IMR-90 (cell line): ENCODE measurements at regions not wholly inside any gene's neighbourhood (a gene's known extent, or its start where the extent isn't known, plus 50 kb on each side); places are given as distances from the start of the nearest gene placed in this dataset.

Source experiments
- ATAC-seq: fragments of 200-7000 bp; cut with Tn5 transposase; 2 replicates; pipeline ENCODE4 v1.9.1; 2020; ENCODE audit warnings: low read depth, mild to moderate bottlenecking, moderate library complexity
- BruUV-seq: library from RNA; stranded (reverse); fragments of 400-500 nt; replicated peaks from 2 replicates; lab custom pipeline; 2021; lab: Mats Ljungman, UMichigan
- CTCF ChIA-PET: fragments of 300-600 bp; formaldehyde crosslinking; extraction: SDS; loops from one replicate; lab custom pipeline; 2021; ENCODE audit warnings: antibody characterized with exemption; lab: Yijun Ruan, JAX
- POLR2A ChIA-PET: fragments of 300-600 bp; sonication (Branson Sonifier 250); formaldehyde crosslinking; loops from one replicate; lab custom pipeline; 2022; ENCODE audit warnings: antibody characterized with exemption; ENCODE audit not compliant: unreplicated experiment; lab: Charles Lee
- DNase-seq: peaks from one replicate; pipeline ENCODE4 v3.0.0; 2013
- H2AFZ ChIP-seq: replicated peaks from 2 replicates; pipeline ENCODE3; 2013; ENCODE audit warnings: low read length, mild to moderate bottlenecking; ENCODE audit not compliant: poor library complexity
- H2AK5ac ChIP-seq: 2 replicates; pipeline ENCODE4 v1.6.1; 2013; ENCODE audit warnings: low read depth, low read length, inconsistent platforms
- H2AK9ac ChIP-seq: replicated peaks from 2 replicates; pipeline ENCODE3; 2013; ENCODE audit warnings: mild to moderate bottlenecking, low read depth, low read length, moderate library complexity; ENCODE audit not compliant: poor library complexity
- H2BK120ac ChIP-seq: 2 replicates; pipeline ENCODE4 v1.6.1; 2013; ENCODE audit warnings: low read depth, low read length, inconsistent platforms
- H2BK15ac ChIP-seq: 3 replicates; pipeline ENCODE4 v1.6.1; 2013; ENCODE audit warnings: low read depth, low read length, inconsistent platforms
- H2BK20ac ChIP-seq: 2 replicates; pipeline ENCODE4 v1.6.1; 2013; ENCODE audit warnings: low read depth, mild to moderate bottlenecking, inconsistent platforms, low read length, moderate library complexity
- H2BK5ac ChIP-seq: 2 replicates; pipeline ENCODE4 v1.6.1; 2013; ENCODE audit warnings: mild to moderate bottlenecking, low read depth, low read length, inconsistent platforms; ENCODE audit not compliant: poor library complexity, severe bottlenecking
- H3K14ac ChIP-seq: replicated peaks from 2 replicates; pipeline ENCODE4 v1.6.1; 2013; ENCODE audit warnings: low read depth, low read length, inconsistent platforms
- H3K18ac ChIP-seq: 2 replicates; pipeline ENCODE4 v1.6.1; 2013; ENCODE audit warnings: low read depth, low read length, control low read depth
- H3K23ac ChIP-seq: 2 replicates; pipeline ENCODE4 v1.6.1; 2013; ENCODE audit warnings: low read depth, low read length, inconsistent platforms
- H3K27ac ChIP-seq: 2 replicates; pipeline ENCODE4 v1.5.1; 2013; ENCODE audit warnings: mild to moderate bottlenecking, control low read depth, low read length; ENCODE audit not compliant: insufficient read depth
- H3K27me3 ChIP-seq: 2 replicates; pipeline ENCODE4 v1.6.1; 2013; ENCODE audit warnings: low read length; ENCODE audit not compliant: control insufficient read depth, insufficient read depth
- H3K36me3 ChIP-seq: 2 replicates; pipeline ENCODE4 v1.6.1; 2013; ENCODE audit warnings: low read length, mixed read lengths; ENCODE audit not compliant: control insufficient read depth, insufficient read depth
- H3K4ac ChIP-seq: 2 replicates; pipeline ENCODE4 v1.6.1; 2013; ENCODE audit warnings: low read depth, low read length, inconsistent platforms
- H3K4me1 ChIP-seq: 2 replicates; pipeline ENCODE4 v1.6.1; 2013; ENCODE audit warnings: low read length, mixed read lengths; ENCODE audit not compliant: control insufficient read depth, insufficient read depth
- H3K4me2 ChIP-seq: 2 replicates; pipeline ENCODE4 v1.6.1; 2013; ENCODE audit warnings: low read depth, mild to moderate bottlenecking, control low read depth, low read length, moderate library complexity
- H3K4me3 ChIP-seq: 2 replicates; pipeline ENCODE4 v1.5.1; 2013; ENCODE audit warnings: low read depth, mild to moderate bottlenecking, control low read depth, low read length, moderate library complexity; ENCODE audit not compliant: insufficient read depth
- H3K56ac ChIP-seq: 2 replicates; pipeline ENCODE4 v1.6.1; 2013; ENCODE audit warnings: low read length, inconsistent platforms; ENCODE audit not compliant: insufficient read depth; ENCODE audit errors: extremely low read depth
- H3K79me1 ChIP-seq, 2 experiments: 2 replicates each; pipeline ENCODE4 v1.6.1; 2013; ENCODE audit warnings: low read length in 2 of 2, inconsistent platforms in 1 of 2, low read depth in 1 of 2
- H3K9ac ChIP-seq: 2 replicates; pipeline ENCODE4 v1.6.1; 2013; ENCODE audit warnings: low read depth, low read length, control low read depth
- H3K9me1 ChIP-seq: 2 replicates; pipeline ENCODE4 v1.6.1; 2013; ENCODE audit warnings: low read length, inconsistent platforms; ENCODE audit not compliant: insufficient read depth
- H3K9me3 ChIP-seq: 2 replicates; pipeline ENCODE4 v1.6.1; 2013; ENCODE audit warnings: low read length; ENCODE audit not compliant: control insufficient read depth, insufficient read depth
- H4K20me1 ChIP-seq: 2 replicates; pipeline ENCODE4 v1.6.1; 2013; ENCODE audit warnings: low read length, inconsistent platforms; ENCODE audit not compliant: insufficient read depth
- H4K5ac ChIP-seq: 2 replicates; pipeline ENCODE4 v1.6.1; 2013; ENCODE audit warnings: mild to moderate bottlenecking, low read depth, low read length, control low read depth
- H4K8ac ChIP-seq, 2 experiments: 2 replicates each; pipeline ENCODE4 v1.6.1; 2013; ENCODE audit warnings: low read depth in 2 of 2, low read length in 2 of 2, control low read depth in 1 of 2, inconsistent platforms in 1 of 2
- H4K91ac ChIP-seq: 2 replicates; pipeline ENCODE4 v1.6.1; 2013; ENCODE audit warnings: low read depth, low read length, inconsistent platforms; ENCODE audit not compliant: insufficient read depth
- BHLHE40 ChIP-seq: fragments of 150-350 bp; IDR thresholded peaks from 2 replicates; pipeline ENCODE4 v1.6.1; 2016; ENCODE audit warnings: mild to moderate bottlenecking, low read depth, low read length
- CHD1 ChIP-seq: IDR thresholded peaks from 2 replicates; pipeline ENCODE4 v1.6.1; 2012; ENCODE audit warnings: low read depth, low read length, improper control_type of control experiment
- ELK1 ChIP-seq: fragments of 150-350 bp; IDR thresholded peaks from 2 replicates; pipeline ENCODE4 v1.6.1; 2016; ENCODE audit warnings: low read depth, mild to moderate bottlenecking, low read length, moderate library complexity, borderline replicate concordance
- FOS ChIP-seq: fragments of 150-350 bp; IDR thresholded peaks from 2 replicates; pipeline ENCODE4 v1.6.1; 2016; ENCODE audit warnings: low read depth, low read length
- MAFK ChIP-seq: IDR thresholded peaks from 2 replicates; pipeline ENCODE4 v1.6.1; 2012; ENCODE audit warnings: low read depth, low read length, improper control_type of control experiment
- MXI1 ChIP-seq: IDR thresholded peaks from 2 replicates; pipeline ENCODE4 v1.6.1; 2012; ENCODE audit warnings: low read depth, mild to moderate bottlenecking, low read length, moderate library complexity, borderline replicate concordance
- NFE2L2 ChIP-seq: fragments of 150-350 bp; IDR thresholded peaks from 2 replicates; pipeline ENCODE4 v1.6.1; 2016; ENCODE audit warnings: low read depth, mild to moderate bottlenecking, low read length
- RFX5 ChIP-seq: IDR thresholded peaks from 2 replicates; pipeline ENCODE4 v1.8.0; 2012; ENCODE audit warnings: low read depth, mild to moderate bottlenecking, low read length, moderate library complexity
- WGBS, 2 experiments: methylation state at CpG; one replicate each; pipeline versions ENCODE4 v1.1.5 to v1.1.7; 2013; ENCODE audit warnings: missing lambda C conversion rate in 2 of 2; ENCODE audit not compliant: insufficient read length in 1 of 2; ENCODE audit errors: extremely low coverage in 2 of 2; 5-methylcytosine and 5-hydroxymethylcytosine counted together
- dilution Hi-C: fragments of 300-500 bp; cut with HindIII; formaldehyde crosslinking; loops from one replicate; pipeline ENCODE4 v1.14.3; 2018; ENCODE audit warnings: low sequenced_read_pairs; ENCODE audit not compliant: unreplicated experiment
- in situ Hi-C: fragments of 300-500 bp; cut with MboI; formaldehyde crosslinking; loops from 3 replicates; pipeline ENCODE4 v1.14.3; 2019; ENCODE audit warnings: low sequenced_read_pairs, inconsistent platforms, mixed read lengths
- intact Hi-C: fragments of 100-400 bp; cut with micrococcal nuclease; formaldehyde crosslinking; loops from 2 replicates; pipeline ENCODE4 v1.10.0; 2022

GRCh38 chr13:40148101-40148500 lies 492.6 kb downstream of the COG6 start:
- no peak overlapping the region for H4K91ac ChIP-seq
- H3K4me3 ChIP-seq = no peak overlapping the region
- no peaks in the 10 kb centered on the region for H3K79me1 ChIP-seq
- no peak overlapping the region for H2AFZ ChIP-seq
- no peak overlapping the region for H3K18ac ChIP-seq
- no peaks in the 10 kb centered on the region for H3K27me3 ChIP-seq
- H4K5ac ChIP-seq = no peak overlapping the region
- no peak overlapping the region for H2BK120ac ChIP-seq
- H3K4me2 ChIP-seq = no peak overlapping the region
- in situ Hi-C loops = no loop called here
- no peak for TF ChIP-seq ELK1
- no peak for TF ChIP-seq FOS
- TF ChIP-seq MAFK = no peak
- TF ChIP-seq CHD1 = no peak
- no peak for TF ChIP-seq BHLHE40
- no peak for TF ChIP-seq NFE2L2
- no peak for TF ChIP-seq RFX5
- no peak for TF ChIP-seq MXI1
- dilution Hi-C loops = no loop called here
- intact Hi-C loops = no loop called here
- H3K4me1 ChIP-seq = no peaks in the 10 kb centered on the region
- H3K23ac ChIP-seq = no peak overlapping the region
- H2BK5ac ChIP-seq = no peak overlapping the region
- no peaks in the 10 kb centered on the region for H3K9me1 ChIP-seq
- H2BK20ac ChIP-seq = no peak overlapping the region
- H3K27ac ChIP-seq = no peak overlapping the region
- H3K4ac ChIP-seq = no peak overlapping the region
- no peak overlapping the region for H2AK9ac ChIP-seq
- ChIA-PET POLR2A (no interaction called here), CTCF (no interaction called here)
- H4K8ac ChIP-seq = no peak overlapping the region
- H3K36me3 ChIP-seq = no peaks in the 10 kb centered on the region
- H3K14ac ChIP-seq = no peak overlapping the region
- no peaks in the 10 kb centered on the region for H3K9me3 ChIP-seq
- no peak overlapping the region for H2AK5ac ChIP-seq
- no peaks in the 10 kb centered on the region for H4K20me1 ChIP-seq
- no CpG with 5 or more reads among the region's 4 CpGs for WGBS, 2 experiments
- BruUV-seq = no TSS peak
- no peak overlapping the region for H2BK15ac ChIP-seq
- no peak for DNase-seq
- H3K56ac ChIP-seq = no peak overlapping the region
- ATAC-seq = no peak
- no peak overlapping the region for H3K9ac ChIP-seq
